ENCODE measurements at regions not wholly inside any gene's neighbourhood (a gene's known extent, or its start where the extent isn't known, plus 50 kb on each side); places are given as distances from the start of the nearest gene placed in this dataset.

GRCh38 chr10:4718544-4718943 is 107.5 kb upstream of the AKR1E2 start:
- TF ChIP-seq POLR2A (IDR thresholded peaks at IDR 0.05; ENCODE audit: low read depth, low read length) (no peak), FOS (IDR thresholded peaks at IDR 0.05; ENCODE audit: borderline replicate concordance, insufficient read depth, low read length) (no peak), EZH2 (IDR thresholded peaks at IDR 0.05; ENCODE audit: borderline replicate concordance, low read depth, low read length, severe bottlenecking) (no peak), POLR2AphosphoS5 (IDR thresholded peaks at IDR 0.05; ENCODE audit: insufficient read depth, low read depth, low read length) (no peak), MYC (IDR thresholded peaks at IDR 0.05; ENCODE audit: low read depth, low read length) (no peak), MAX (IDR thresholded peaks at IDR 0.05; ENCODE audit: insufficient read depth, insufficient read length) (no peak), GATA2 (IDR thresholded peaks at IDR 0.05; ENCODE audit: insufficient read depth, insufficient read length, low read depth, low read length) (no peak), JUN (IDR thresholded peaks at IDR 0.05; ENCODE audit: borderline replicate concordance, insufficient read depth, insufficient read length, low read depth) (no peak), CTCF (IDR thresholded peaks at IDR 0.05; ENCODE audit: extremely low read depth in 1 of 2, insufficient read depth in 1 of 2, low read depth in 1 of 2, low read length in 2 of 2) (no peak)
- ChIA-PET CTCF (interaction anchor here (2.3 to 2.6 kb wide), 2 partner anchors 9 to 29 kb away, joined by 5 to 6 read pairs; no protein-coding TSS in a partner anchor), POLR2A (no interaction called here)
- Histone ChIP-seq H3K9me1 (replicated peaks; ENCODE audit: control insufficient read depth, extremely low read depth, insufficient read depth, low read length) (no peaks in the 10 kb centered on the region), H3K27me3 (ENCODE audit: control insufficient read depth in 2 of 2, insufficient read depth in 2 of 2, low read length in 2 of 2) (no peaks in the 10 kb centered on the region), H3K4me3 (replicated peaks in 1 of 3; ENCODE audit: insufficient read depth in 1 of 3, low read depth in 1 of 3, low read length in 3 of 3) (no peak overlapping the region), H3K9me3 (replicated peaks; ENCODE audit: control insufficient read depth, insufficient read depth, low read length) (no peaks in the 10 kb centered on the region), H2AFZ (ENCODE audit: low read depth, low read length) (no peak overlapping the region), H3K79me2 (ENCODE audit: control insufficient read depth, insufficient read depth, low read length) (no peaks in the 10 kb centered on the region), H3K27ac (ENCODE audit: insufficient read depth, low read depth, low read length) (no peak overlapping the region), H3K4me2 (ENCODE audit: insufficient read depth, low read length) (no peak overlapping the region), H4K20me1 (replicated peaks; ENCODE audit: control insufficient read depth, extremely low read depth, insufficient read depth, low read length) (no peaks in the 10 kb centered on the region), H3K4me1 (ENCODE audit: control insufficient read depth, extremely low read depth, insufficient read depth, low read length) (no peaks in the 10 kb centered on the region), H3K36me3 (ENCODE audit: control insufficient read depth in 2 of 2, extremely low read depth in 1 of 2, insufficient read depth in 2 of 2, low read length in 2 of 2) (no peaks in the 10 kb centered on the region), H3K9ac (replicated peaks; ENCODE audit: extremely low read depth, insufficient read depth, low read length) (no peak overlapping the region)
- FAIRE-seq: no peak
- intact Hi-C loops (cut with micrococcal nuclease): no loop called here
- no peak for DNase-seq (ENCODE audit: low read depth, low spot score)
- BruUV-seq (replicated peaks): no TSS peak
- dilution Hi-C loops (cut with MboI; ENCODE audit: extremely low pct_ligation_motif_present, low sequenced_read_pairs): no loop called here
